IMR-90 (cell line): ENCODE measurements at regions not wholly inside any gene's neighbourhood (a gene's known extent, or its start where the extent isn't known, plus 50 kb on each side); places are given as distances from the start of the nearest gene placed in this dataset.

Experiments
- ATAC-seq: fragments of 200-7000 bp; cut with Tn5 transposase; 2 replicates; pipeline ENCODE4 v1.9.1; 2020; ENCODE audit warnings: low read depth, mild to moderate bottlenecking, moderate library complexity
- BruUV-seq: library from RNA; stranded (reverse); fragments of 400-500 nt; replicated peaks from 2 replicates; lab custom pipeline; 2021; lab: Mats Ljungman, UMichigan
- CTCF ChIA-PET: fragments of 300-600 bp; formaldehyde crosslinking; extraction: SDS; loops from one replicate; lab custom pipeline; 2021; ENCODE audit warnings: antibody characterized with exemption; lab: Yijun Ruan, JAX
- POLR2A ChIA-PET: fragments of 300-600 bp; sonication (Branson Sonifier 250); formaldehyde crosslinking; loops from one replicate; lab custom pipeline; 2022; ENCODE audit warnings: antibody characterized with exemption; ENCODE audit not compliant: unreplicated experiment; lab: Charles Lee
- DNase-seq: peaks from one replicate; pipeline ENCODE4 v3.0.0; 2013
- H2AFZ ChIP-seq: replicated peaks from 2 replicates; pipeline ENCODE3; 2013; ENCODE audit warnings: low read length, mild to moderate bottlenecking; ENCODE audit not compliant: poor library complexity
- H2AK5ac ChIP-seq: 2 replicates; pipeline ENCODE4 v1.6.1; 2013; ENCODE audit warnings: low read depth, low read length, inconsistent platforms
- H2AK9ac ChIP-seq: replicated peaks from 2 replicates; pipeline ENCODE3; 2013; ENCODE audit warnings: mild to moderate bottlenecking, low read depth, low read length, moderate library complexity; ENCODE audit not compliant: poor library complexity
- H2BK120ac ChIP-seq: 2 replicates; pipeline ENCODE4 v1.6.1; 2013; ENCODE audit warnings: low read depth, low read length, inconsistent platforms
- H2BK15ac ChIP-seq: 3 replicates; pipeline ENCODE4 v1.6.1; 2013; ENCODE audit warnings: low read depth, low read length, inconsistent platforms
- H2BK20ac ChIP-seq: 2 replicates; pipeline ENCODE4 v1.6.1; 2013; ENCODE audit warnings: low read depth, mild to moderate bottlenecking, inconsistent platforms, low read length, moderate library complexity
- H2BK5ac ChIP-seq: 2 replicates; pipeline ENCODE4 v1.6.1; 2013; ENCODE audit warnings: mild to moderate bottlenecking, low read depth, low read length, inconsistent platforms; ENCODE audit not compliant: poor library complexity, severe bottlenecking
- H3K14ac ChIP-seq: replicated peaks from 2 replicates; pipeline ENCODE4 v1.6.1; 2013; ENCODE audit warnings: low read depth, low read length, inconsistent platforms
- H3K18ac ChIP-seq: 2 replicates; pipeline ENCODE4 v1.6.1; 2013; ENCODE audit warnings: low read depth, low read length, control low read depth
- H3K23ac ChIP-seq: 2 replicates; pipeline ENCODE4 v1.6.1; 2013; ENCODE audit warnings: low read depth, low read length, inconsistent platforms
- H3K27ac ChIP-seq: 2 replicates; pipeline ENCODE4 v1.5.1; 2013; ENCODE audit warnings: mild to moderate bottlenecking, control low read depth, low read length; ENCODE audit not compliant: insufficient read depth
- H3K27me3 ChIP-seq: 2 replicates; pipeline ENCODE4 v1.6.1; 2013; ENCODE audit warnings: low read length; ENCODE audit not compliant: control insufficient read depth, insufficient read depth
- H3K36me3 ChIP-seq: 2 replicates; pipeline ENCODE4 v1.6.1; 2013; ENCODE audit warnings: low read length, mixed read lengths; ENCODE audit not compliant: control insufficient read depth, insufficient read depth
- H3K4ac ChIP-seq: 2 replicates; pipeline ENCODE4 v1.6.1; 2013; ENCODE audit warnings: low read depth, low read length, inconsistent platforms
- H3K4me1 ChIP-seq: 2 replicates; pipeline ENCODE4 v1.6.1; 2013; ENCODE audit warnings: low read length, mixed read lengths; ENCODE audit not compliant: control insufficient read depth, insufficient read depth
- H3K4me2 ChIP-seq: 2 replicates; pipeline ENCODE4 v1.6.1; 2013; ENCODE audit warnings: low read depth, mild to moderate bottlenecking, control low read depth, low read length, moderate library complexity
- H3K4me3 ChIP-seq: 2 replicates; pipeline ENCODE4 v1.5.1; 2013; ENCODE audit warnings: low read depth, mild to moderate bottlenecking, control low read depth, low read length, moderate library complexity; ENCODE audit not compliant: insufficient read depth
- H3K56ac ChIP-seq: 2 replicates; pipeline ENCODE4 v1.6.1; 2013; ENCODE audit warnings: low read length, inconsistent platforms; ENCODE audit not compliant: insufficient read depth; ENCODE audit errors: extremely low read depth
- H3K79me1 ChIP-seq, 2 experiments: 2 replicates each; pipeline ENCODE4 v1.6.1; 2013; ENCODE audit warnings: low read length in 2 of 2, inconsistent platforms in 1 of 2, low read depth in 1 of 2
- H3K9ac ChIP-seq: 2 replicates; pipeline ENCODE4 v1.6.1; 2013; ENCODE audit warnings: low read depth, low read length, control low read depth
- H3K9me1 ChIP-seq: 2 replicates; pipeline ENCODE4 v1.6.1; 2013; ENCODE audit warnings: low read length, inconsistent platforms; ENCODE audit not compliant: insufficient read depth
- H3K9me3 ChIP-seq: 2 replicates; pipeline ENCODE4 v1.6.1; 2013; ENCODE audit warnings: low read length; ENCODE audit not compliant: control insufficient read depth, insufficient read depth
- H4K20me1 ChIP-seq: 2 replicates; pipeline ENCODE4 v1.6.1; 2013; ENCODE audit warnings: low read length, inconsistent platforms; ENCODE audit not compliant: insufficient read depth
- H4K5ac ChIP-seq: 2 replicates; pipeline ENCODE4 v1.6.1; 2013; ENCODE audit warnings: mild to moderate bottlenecking, low read depth, low read length, control low read depth
- H4K8ac ChIP-seq, 2 experiments: 2 replicates each; pipeline ENCODE4 v1.6.1; 2013; ENCODE audit warnings: low read depth in 2 of 2, low read length in 2 of 2, control low read depth in 1 of 2, inconsistent platforms in 1 of 2
- H4K91ac ChIP-seq: 2 replicates; pipeline ENCODE4 v1.6.1; 2013; ENCODE audit warnings: low read depth, low read length, inconsistent platforms; ENCODE audit not compliant: insufficient read depth
- CTCF ChIP-seq: conservative IDR thresholded peaks from 2 replicates; pipeline ENCODE4 v1.5.1; 2012; ENCODE audit warnings: mild to moderate bottlenecking, low read depth, low read length, improper control_type of control experiment
- MAZ ChIP-seq: IDR thresholded peaks from 2 replicates; pipeline ENCODE4 v1.6.1; 2012; ENCODE audit warnings: low read depth, mild to moderate bottlenecking, low read length, improper control_type of control experiment, moderate library complexity, borderline replicate concordance
- POLR2A ChIP-seq: IDR thresholded peaks from 2 replicates; pipeline ENCODE4 v1.6.1; 2012; ENCODE audit warnings: mild to moderate bottlenecking, low read depth, low read length
- USF2 ChIP-seq: fragments of 150-350 bp; IDR thresholded peaks from 2 replicates; pipeline ENCODE4 v1.6.1; 2017; ENCODE audit warnings: mild to moderate bottlenecking, antibody characterized with exemption, low read length, low read depth
- dilution Hi-C: fragments of 300-500 bp; cut with HindIII; formaldehyde crosslinking; loops from one replicate; pipeline ENCODE4 v1.14.3; 2018; ENCODE audit warnings: low sequenced_read_pairs; ENCODE audit not compliant: unreplicated experiment
- in situ Hi-C: fragments of 300-500 bp; cut with MboI; formaldehyde crosslinking; loops from 3 replicates; pipeline ENCODE4 v1.14.3; 2019; ENCODE audit warnings: low sequenced_read_pairs, inconsistent platforms, mixed read lengths
- intact Hi-C: fragments of 100-400 bp; cut with micrococcal nuclease; formaldehyde crosslinking; loops from 2 replicates; pipeline ENCODE4 v1.10.0; 2022

DNA sequence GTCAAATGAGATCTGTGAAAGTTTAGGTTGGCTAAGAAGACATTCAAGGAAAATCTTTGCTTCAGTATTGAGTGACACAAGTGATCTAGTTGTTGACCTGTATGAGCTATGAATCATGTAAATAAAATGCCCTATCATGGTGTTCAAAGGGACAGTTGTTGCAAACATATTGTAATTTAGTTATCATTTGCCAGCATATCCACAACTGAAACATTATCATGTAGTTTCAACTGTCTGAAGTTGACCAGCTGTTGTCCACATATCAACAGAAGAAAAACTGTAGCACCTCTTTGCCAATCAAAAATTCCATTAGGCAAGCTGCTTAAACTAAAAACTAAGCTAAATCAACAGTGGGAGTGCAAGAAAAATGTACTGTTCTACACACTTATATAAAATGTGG, 527.1 kb upstream of the NRXN1 start:
- no TSS peak for BruUV-seq
- H3K4me2 ChIP-seq: no peak overlapping the region
- no peak overlapping the region for H3K27ac ChIP-seq
- peak; percentile 27; the same call in 1 of the 2 replicates for ATAC-seq
- no peak overlapping the region for H2BK120ac ChIP-seq
- H2BK20ac ChIP-seq: no peak overlapping the region
- H2BK5ac ChIP-seq: no peak overlapping the region
- POLR2A ChIA-PET: no interaction called here
- H3K4me1 ChIP-seq: peaks cover 1% of the 10 kb centered on the region; the same call in 1 of the 2 replicates
- H2BK15ac ChIP-seq: no peak overlapping the region
- H2AK5ac ChIP-seq: no peak overlapping the region
- H3K4ac ChIP-seq: no peak overlapping the region
- no peak overlapping the region for H2AFZ ChIP-seq
- no peak overlapping the region for H4K5ac ChIP-seq
- H3K9me1 ChIP-seq: no peaks in the 10 kb centered on the region
- H3K4me3 ChIP-seq: no peak overlapping the region
- H3K14ac ChIP-seq: no peak overlapping the region
- no peak for TF ChIP-seq USF2
- TF ChIP-seq CTCF: no peak
- no peak for TF ChIP-seq MAZ
- no peak for TF ChIP-seq POLR2A
- in situ Hi-C loops: no loop called here
- no peaks in the 10 kb centered on the region for H3K36me3 ChIP-seq
- intact Hi-C loops: no loop called here
- no peaks in the 10 kb centered on the region for H3K27me3 ChIP-seq
- H3K23ac ChIP-seq: no peak overlapping the region
- H3K18ac ChIP-seq: no peak overlapping the region
- H4K91ac ChIP-seq: no peak overlapping the region
- no peak overlapping the region for H3K56ac ChIP-seq
- no peaks in the 10 kb centered on the region for H3K9me3 ChIP-seq
- H3K9ac ChIP-seq: no peak overlapping the region
- dilution Hi-C loops: no loop called here
- H3K79me1 ChIP-seq: no peaks in the 10 kb centered on the region
- CTCF ChIA-PET: no interaction called here
- H4K8ac ChIP-seq: no peak overlapping the region
- no peak overlapping the region for H2AK9ac ChIP-seq
- no peaks in the 10 kb centered on the region for H4K20me1 ChIP-seq
- peak; percentile 1 for DNase-seq
